HG02759 (cell line): ENCODE measurements at regions not wholly inside any gene's neighbourhood (a gene's known extent, or its start where the extent isn't known, plus 50 kb on each side); places are given as distances from the start of the nearest gene placed in this dataset.

Source experiments
- ATAC-seq: cut with Tn5 transposase; IDR thresholded peaks from one replicate; pipeline ENCODE4 v1.9.1; 2021; ENCODE audit warnings: mild to moderate bottlenecking, moderate library complexity; ENCODE audit not compliant: unreplicated experiment

- no peak for ATAC-seq
These were observed 735.4 kb upstream of the GRM7 start for GRCh38 chr3:6125520-6125919.

DNA sequence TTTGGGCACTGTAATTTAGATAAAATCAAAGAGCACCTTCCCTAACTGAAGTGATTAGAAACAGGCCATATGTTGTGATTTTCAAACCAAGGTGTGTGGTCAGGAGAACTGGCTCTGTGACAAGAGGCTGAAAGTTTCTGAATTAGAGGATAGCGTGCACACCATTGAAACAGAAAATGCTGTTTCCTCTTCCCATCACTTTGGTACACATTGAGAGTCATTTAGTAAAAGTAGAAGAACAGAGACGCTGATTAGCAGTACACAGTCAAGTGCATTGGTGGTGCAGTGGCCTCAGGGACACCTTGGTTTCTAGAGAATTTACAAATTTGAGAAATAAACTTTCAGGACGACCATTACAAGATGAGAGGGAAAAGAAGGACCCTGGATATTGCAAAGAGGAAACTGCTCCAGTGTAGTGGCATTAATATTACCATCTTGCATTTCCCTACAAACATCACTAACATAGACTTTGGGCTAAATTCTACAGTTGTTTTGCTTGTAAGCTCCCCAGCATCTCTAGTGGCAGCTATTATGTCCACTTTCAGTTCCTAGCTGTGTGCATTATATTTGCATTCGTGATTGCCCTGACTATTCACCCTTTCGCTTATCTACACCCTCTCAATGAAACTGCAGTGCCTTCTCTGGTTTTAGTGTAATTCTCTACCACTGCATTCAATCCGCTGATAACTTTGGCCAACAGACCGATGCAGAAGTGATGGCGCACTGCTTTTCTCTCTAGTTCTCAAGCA lies 728.1 kb upstream of the GRM7 start:
- ATAC-seq: no peak

- no peak for ATAC-seq
These were observed 718.2 kb upstream of the GRM7 start for GRCh38 chr3:6142707-6143106.

- no peak for ATAC-seq
These were observed 713.0 kb upstream of the GRM7 start for GRCh38 chr3:6147883-6148282.

DNA sequence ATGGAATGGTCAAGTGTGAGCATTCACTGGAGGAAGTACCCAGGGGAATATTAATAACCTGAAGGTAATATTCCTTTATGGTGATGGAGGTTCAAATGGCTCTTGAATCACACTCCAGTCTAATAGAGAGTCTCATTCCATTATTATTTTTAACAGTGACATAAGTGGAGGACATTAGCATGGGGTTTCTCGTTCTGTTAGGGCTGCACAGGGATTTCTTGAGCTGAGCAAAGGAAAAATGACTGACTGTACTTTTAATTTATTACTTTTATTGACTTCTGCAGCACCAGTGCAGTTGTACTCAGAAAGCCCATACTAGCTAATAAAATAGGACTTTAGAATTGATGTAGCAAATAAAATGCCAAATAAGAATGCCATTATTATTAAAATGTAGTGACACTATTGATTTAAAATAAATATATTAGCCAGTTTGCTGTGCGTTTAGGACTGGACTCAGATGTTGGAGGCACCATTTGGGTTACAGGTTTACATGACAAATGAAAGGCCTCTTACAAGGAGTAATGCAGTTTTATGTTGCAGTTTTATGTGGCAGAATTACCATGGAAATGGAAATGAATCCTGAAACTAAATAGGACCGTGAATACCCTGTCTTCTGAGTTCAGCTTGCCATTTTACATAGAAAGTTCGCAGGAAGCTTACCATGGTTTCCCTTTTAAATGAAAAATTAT lies 705.1 kb upstream of the GRM7 start:
- ATAC-seq: no peak

GRCh38 chr3:6165951-6166350 lies 695.0 kb upstream of the GRM7 start:
- no peak for ATAC-seq

- ATAC-seq: no peak
These were observed 692.7 kb upstream of the GRM7 start for GRCh38 chr3:6168256-6168655.

- no peak for ATAC-seq
These were observed 687.9 kb upstream of the GRM7 start for GRCh38 chr3:6172871-6173642.

DNA sequence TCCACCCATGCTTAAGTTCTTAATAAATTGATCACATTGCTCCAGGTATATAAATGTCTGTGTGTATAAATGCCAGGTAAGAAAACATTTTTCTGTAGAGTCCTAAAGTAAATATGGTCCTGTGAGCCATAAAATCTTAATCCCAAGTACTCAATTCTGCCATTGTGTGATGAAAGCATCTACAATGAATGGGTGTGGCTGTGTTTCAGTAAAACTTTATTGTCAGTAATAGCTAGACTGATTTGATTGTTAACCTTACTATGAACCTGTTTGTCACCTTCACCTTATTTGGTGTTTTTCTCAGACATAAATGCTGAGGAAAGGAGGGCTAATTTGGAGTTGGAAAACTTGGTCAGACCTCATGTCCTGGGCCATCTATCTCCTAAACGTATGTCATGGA lies 683.5 kb upstream of the GRM7 start:
- no peak for ATAC-seq

GRCh38 chr3:6179761-6180160 lies 681.2 kb upstream of the GRM7 start:
- ATAC-seq: no peak

GRCh38 chr3:6180171-6180570 lies 680.7 kb upstream of the GRM7 start:
- ATAC-seq: no peak

DNA sequence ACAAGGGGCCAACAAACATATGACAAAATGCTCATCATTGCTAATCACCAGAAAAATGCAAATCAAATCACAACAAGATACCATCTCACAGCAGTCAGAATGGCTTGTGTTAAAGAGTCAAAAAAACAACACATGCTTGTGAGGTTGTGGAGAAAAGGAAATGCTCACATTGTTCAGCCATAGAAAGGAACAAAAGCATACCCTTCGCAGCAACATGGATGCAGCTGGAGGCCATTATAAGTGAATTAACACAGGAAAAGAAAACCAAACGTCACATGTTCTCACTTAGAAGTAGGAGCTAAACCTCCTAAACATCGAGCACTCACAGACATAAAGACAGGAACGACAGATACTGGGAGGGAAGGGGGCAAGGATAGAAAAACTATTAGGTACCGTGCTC lies 678.4 kb upstream of the GRM7 start:
- ATAC-seq: no peak

- no peak for ATAC-seq
These were observed 678.0 kb upstream of the GRM7 start for GRCh38 chr3:6182909-6183308.

DNA sequence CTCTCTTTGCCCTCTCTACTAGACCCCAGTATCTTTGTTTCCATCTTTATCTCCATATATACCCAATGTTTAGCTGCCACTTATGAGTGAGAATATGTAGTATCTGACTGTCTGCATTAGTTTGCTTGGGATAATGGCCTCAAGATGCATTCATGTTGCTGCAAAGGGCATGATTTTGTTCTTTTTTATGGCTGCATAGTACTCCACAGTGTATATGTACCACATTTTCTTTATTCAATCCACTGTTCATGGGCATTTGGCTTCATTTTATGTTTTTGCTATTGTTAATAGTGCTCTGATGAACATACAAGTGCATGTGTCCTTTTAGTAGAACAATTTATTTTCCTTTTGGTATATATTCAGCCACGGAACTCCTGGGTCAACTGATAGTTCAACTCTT lies 671.5 kb upstream of the GRM7 start:
- ATAC-seq: no peak

- ATAC-seq: no peak
These were observed 656.0 kb upstream of the GRM7 start for GRCh38 chr3:6204891-6205290.

GRCh38 chr3:6216135-6217026 lies 644.5 kb upstream of the GRM7 start:
- ATAC-seq: no peak

DNA sequence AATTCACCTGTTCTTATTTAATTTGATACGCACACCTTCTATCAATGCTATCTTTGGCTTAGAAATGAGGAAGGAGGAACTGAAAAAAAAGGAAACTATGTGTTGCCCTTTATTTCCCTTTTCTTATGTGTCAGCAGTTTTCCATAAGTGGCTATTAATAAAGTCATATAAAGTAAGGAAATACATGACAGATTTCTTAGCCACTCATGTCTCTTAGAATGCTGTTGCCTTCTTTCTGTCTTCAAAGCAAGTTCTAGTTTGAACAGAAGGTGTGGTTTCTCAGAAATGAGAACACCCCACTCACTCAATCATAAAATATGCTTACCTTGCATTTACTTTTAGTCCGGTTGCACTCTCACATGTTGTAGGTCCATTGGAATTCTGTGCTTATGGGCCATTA lies 640.5 kb upstream of the GRM7 start:
- no peak for ATAC-seq

DNA sequence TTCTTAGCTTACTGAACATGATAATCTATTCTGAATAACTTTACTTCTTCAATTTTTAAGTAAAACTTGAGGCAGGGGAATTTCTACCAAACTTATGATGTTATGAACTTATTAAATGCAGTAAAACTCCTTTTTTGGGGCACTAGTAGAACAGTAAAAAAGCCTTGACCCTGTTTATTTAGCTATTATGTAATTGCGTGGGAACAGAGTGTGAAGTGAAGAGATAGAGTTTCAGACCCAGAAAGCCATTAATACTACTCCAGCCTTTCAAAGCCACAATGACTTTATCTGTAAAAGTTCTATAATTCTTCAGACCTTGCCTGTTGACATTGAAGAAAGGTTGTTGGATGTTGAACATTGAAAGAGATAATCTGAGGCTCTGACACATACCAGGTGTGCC lies 638.8 kb upstream of the GRM7 start:
- ATAC-seq: no peak

DNA sequence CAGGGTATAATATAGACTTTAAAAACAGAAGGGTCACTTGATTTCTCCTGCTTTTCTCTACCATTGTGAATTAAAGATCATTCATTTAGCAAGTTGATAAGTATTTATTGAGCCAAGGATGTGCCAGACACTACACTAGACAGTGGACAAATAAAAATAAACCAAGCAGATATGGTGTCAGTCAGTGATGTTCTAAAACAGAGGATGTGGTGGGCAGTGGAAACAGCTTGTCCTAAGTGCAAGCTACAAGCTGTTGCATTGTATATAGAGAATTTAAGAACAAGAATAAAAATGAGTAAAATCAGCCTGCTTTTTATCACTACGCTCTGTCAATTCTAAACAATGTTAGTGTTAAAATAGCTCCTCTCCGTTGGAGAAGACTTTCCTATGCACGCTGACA lies 637.3 kb upstream of the GRM7 start:
- ATAC-seq: no peak

DNA sequence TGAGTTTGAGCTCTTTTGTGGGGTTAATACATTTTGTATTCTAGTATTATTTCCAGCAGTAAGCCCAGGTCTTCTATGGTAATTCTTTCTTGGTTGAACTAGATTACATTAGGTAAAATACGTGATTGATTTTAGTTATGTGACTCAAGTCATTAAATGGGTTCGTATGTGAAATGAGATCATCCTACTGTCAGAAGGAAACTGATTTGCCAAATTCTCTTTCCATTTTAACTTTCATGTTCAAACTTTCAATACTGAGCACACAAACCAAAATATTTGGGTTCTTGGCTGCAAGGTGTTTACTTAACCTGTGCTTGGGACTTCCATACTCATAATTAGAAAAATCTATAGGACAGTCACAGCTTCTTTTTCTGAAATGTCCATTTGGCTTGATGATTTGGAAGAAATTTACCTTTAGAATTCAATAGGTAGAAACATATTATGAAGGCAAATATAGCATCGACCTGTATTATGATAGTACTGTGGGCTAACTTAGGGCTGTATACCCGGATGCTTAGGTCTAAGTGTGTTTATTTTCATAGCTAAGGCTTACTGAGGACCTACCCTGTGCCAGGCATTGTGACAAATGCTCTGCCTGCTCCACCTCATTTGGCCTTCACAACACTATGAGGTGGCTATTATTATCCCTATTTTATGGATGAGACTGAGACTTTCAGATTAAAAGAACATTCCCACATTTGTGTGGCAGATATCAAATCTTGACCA lies 631.8 kb upstream of the GRM7 start:
- peak; percentile 16 for ATAC-seq
